GM12878 (cell line): ENCODE measurements at regions not wholly inside any gene's neighbourhood (a gene's known extent, or its start where the extent isn't known, plus 50 kb on each side); places are given as distances from the start of the nearest gene placed in this dataset.

Experiments used
- ATAC-seq: fragments of 200-7000 bp; cut with Tn5 transposase; 3 replicates; pipeline ENCODE4 v1.9.1; 2020; ENCODE audit warnings: mild to moderate bottlenecking, moderate library complexity
- BruUV-seq: library from RNA; stranded (reverse); fragments of 400-500 nt; replicated peaks from 2 replicates; lab custom pipeline; 2021; lab: Mats Ljungman, UMichigan
- CTCF ChIA-PET: fragments of 300-600 bp; sonication (Branson Sonifier 250); formaldehyde crosslinking; extraction: SDS; loops from one replicate; lab custom pipeline; 2021; ENCODE audit warnings: inconsistent platforms; lab: Yijun Ruan, JAX
- POLR2A ChIA-PET: fragments of 350-600 bp; formaldehyde crosslinking; extraction: SDS; loops from one replicate; lab custom pipeline; 2021; ENCODE audit warnings: inconsistent platforms; lab: Charles Lee
- RAD21 ChIA-PET: fragments of 300-600 bp; sonication (Branson Sonifier 250); formaldehyde crosslinking; loops from one replicate; lab custom pipeline; 2023; ENCODE audit warnings: antibody characterized with exemption; ENCODE audit not compliant: unreplicated experiment; lab: Charles Lee
- SMC1A ChIA-PET: fragments of 300-600 bp; sonication (Branson Sonifier 250); formaldehyde crosslinking; loops from one replicate; lab custom pipeline; 2023; ENCODE audit not compliant: unreplicated experiment, uncharacterized antibody; lab: Charles Lee
- DNase-seq: peaks from one replicate; pipeline ENCODE4 v3.0.0-alpha.2; 2011; ENCODE audit warnings: low read depth, low spot score
- FAIRE-seq: peaks from 3 replicates; lab custom pipeline; 2011; peaks lifted over from hg19 to GRCh38; lab: Jason Lieb, UNC
- H2AFZ ChIP-seq: 2 replicates; pipeline ENCODE4 v1.6.0; 2011; ENCODE audit warnings: low read depth, low read length, control low read depth; ENCODE audit not compliant: control insufficient read depth
- H3K27ac ChIP-seq: 2 replicates; pipeline ENCODE4 v1.5.1; 2011; ENCODE audit warnings: control low read depth; ENCODE audit not compliant: control insufficient read depth, insufficient read depth
- H3K27me3 ChIP-seq, 2 experiments: replicated peaks in 1 of 2; 2 replicates each; pipeline versions ENCODE4 v1.6.0 to v1.6.1; 2011; ENCODE audit warnings: low read length in 1 of 2; ENCODE audit not compliant: control insufficient read depth in 2 of 2, insufficient read depth in 2 of 2
- H3K36me3 ChIP-seq, 2 experiments: 2 replicates each; pipeline ENCODE4 v1.5.1; 2011; ENCODE audit warnings: low read length in 1 of 2; ENCODE audit not compliant: control insufficient read depth in 2 of 2, insufficient read depth in 2 of 2
- H3K4me1 ChIP-seq: 2 replicates; pipeline ENCODE4 v1.6.1; 2011; ENCODE audit warnings: mild to moderate bottlenecking, low read length, moderate library complexity, mixed read lengths; ENCODE audit not compliant: control insufficient read depth, insufficient read depth
- H3K4me2 ChIP-seq: 2 replicates; pipeline ENCODE4 v1.6.0; 2011; ENCODE audit warnings: control low read depth; ENCODE audit not compliant: control insufficient read depth, insufficient read depth
- H3K4me3 ChIP-seq: fragments of 200-600 bp; sonication (generic); 2 replicates; pipeline ENCODE4 v1.5.1; 2016
- H3K79me2 ChIP-seq: 2 replicates; pipeline ENCODE4 v1.6.0; 2011; ENCODE audit warnings: low read length; ENCODE audit not compliant: control insufficient read depth, insufficient read depth
- H3K9ac ChIP-seq: 2 replicates; pipeline ENCODE4 v1.8.0; 2011; ENCODE audit warnings: low read length, control low read depth, mixed read lengths; ENCODE audit not compliant: control insufficient read depth, insufficient read depth
- H3K9me3 ChIP-seq: replicated peaks from 3 replicates; pipeline ENCODE4 v1.5.1; 2011; ENCODE audit warnings: mild to moderate bottlenecking, low read length; ENCODE audit not compliant: control insufficient read depth, insufficient read depth
- H4K20me1 ChIP-seq: 2 replicates; pipeline ENCODE4 v1.6.0; 2011; ENCODE audit not compliant: control insufficient read depth, insufficient read depth
- CBX5 ChIP-seq: sonication (generic); IDR thresholded peaks from 2 replicates; pipeline ENCODE4 v1.6.1; 2016; ENCODE audit warnings: low read depth, moderate library complexity, mild to moderate bottlenecking, inconsistent platforms
- CEBPB ChIP-seq, 2 experiments: fragments of 150-350 bp in 1 of 2; IDR thresholded peaks; 2 replicates each; pipeline ENCODE4 v1.6.1; 2012 to 2014; ENCODE audit warnings: low read depth in 2 of 2, low read length in 2 of 2, borderline replicate concordance in 1 of 2, inconsistent platforms in 1 of 2
- CHD2 ChIP-seq: IDR thresholded peaks from 2 replicates; pipeline ENCODE4 v1.6.1; 2011; ENCODE audit warnings: low read depth, low read length, improper control_type of control experiment, borderline replicate concordance
- DPF2 ChIP-seq: fragments of 450-650 bp; IDR thresholded peaks from 2 replicates; pipeline ENCODE4 v1.6.1; 2017; ENCODE audit warnings: mild to moderate bottlenecking
- MEF2B ChIP-seq: fragments of 450-650 bp; IDR thresholded peaks from 2 replicates; pipeline ENCODE4 v1.6.1; 2018; ENCODE audit warnings: mild to moderate bottlenecking, moderate library complexity; ENCODE audit not compliant: partially characterized antibody, poor library complexity, severe bottlenecking
- NFYB ChIP-seq: IDR thresholded peaks from 2 replicates; pipeline ENCODE4 v1.6.1; 2011; ENCODE audit warnings: low read depth, mild to moderate bottlenecking, low read length, improper control_type of control experiment, moderate library complexity; ENCODE audit not compliant: insufficient read depth
- NRF1 ChIP-seq: conservative IDR thresholded peaks from 2 replicates; pipeline ENCODE4 v1.6.1; 2011; ENCODE audit warnings: mild to moderate bottlenecking, low read depth, low read length, improper control_type of control experiment
- POLR2AphosphoS5 ChIP-seq: IDR thresholded peaks from 2 replicates; pipeline ENCODE4 v1.6.1; 2011; ENCODE audit warnings: mild to moderate bottlenecking, low read length, inconsistent platforms
- RB1 ChIP-seq: fragments of 450-650 bp; formaldehyde crosslinking; IDR thresholded peaks from 2 replicates; pipeline ENCODE4 v1.6.1; 2017; ENCODE audit warnings: mild to moderate bottlenecking, borderline replicate concordance
- SMAD5 ChIP-seq: IDR thresholded peaks from 2 replicates; pipeline ENCODE4 v1.6.1; 2016; ENCODE audit warnings: antibody characterized with exemption, low read depth
- SUPT20H ChIP-seq: IDR thresholded peaks from 2 replicates; pipeline ENCODE4 v1.6.1; 2011; ENCODE audit warnings: low read depth, mild to moderate bottlenecking, low read length, moderate library complexity, borderline replicate concordance; ENCODE audit not compliant: control insufficient read depth
- ZSCAN29 ChIP-seq: fragments of 450-650 bp; IDR thresholded peaks from 2 replicates; pipeline ENCODE4 v1.6.1; 2017; ENCODE audit warnings: mild to moderate bottlenecking, moderate library complexity
- WGBS: methylation state at CpG from one replicate; pipeline ENCODE4 v1.1.6; 2016; ENCODE audit warnings: low lambda C conversion rate; ENCODE audit not compliant: insufficient replicate concordance, insufficient coverage; ENCODE audit errors: missing lambda C conversion rate; 5-methylcytosine and 5-hydroxymethylcytosine counted together
- in situ Hi-C: fragments of 300-500 bp; cut with MboI; formaldehyde crosslinking; loops from 9 replicates; pipeline ENCODE4 v1.14.3; 2018; ENCODE audit warnings: mixed read lengths
- intact Hi-C: fragments of 100-400 bp; cut with micrococcal nuclease; formaldehyde crosslinking; loops from one replicate; pipeline ENCODE4 v1.14.2; 2022; ENCODE audit not compliant: unreplicated experiment
- TF ChIP-seq, protein P1 (sequence below): IDR thresholded peaks from 2 replicates; pipeline ENCODE4 v1.6.1; 2012; ENCODE audit warnings: improper control_type of control experiment, low read depth, low read length; ENCODE audit not compliant: insufficient replicate concordance
- TF ChIP-seq, protein P2 (sequence below): IDR thresholded peaks from 2 replicates; pipeline ENCODE4 v1.6.1; 2011; ENCODE audit warnings: low read depth, mild to moderate bottlenecking, low read length, moderate library complexity, borderline replicate concordance; ENCODE audit errors: extremely low read depth
- TF ChIP-seq, protein P3 (sequence below): fragments of 450-650 bp; IDR thresholded peaks from 2 replicates; pipeline ENCODE4 v1.6.1; 2016; ENCODE audit warnings: mild to moderate bottlenecking

DNA sequence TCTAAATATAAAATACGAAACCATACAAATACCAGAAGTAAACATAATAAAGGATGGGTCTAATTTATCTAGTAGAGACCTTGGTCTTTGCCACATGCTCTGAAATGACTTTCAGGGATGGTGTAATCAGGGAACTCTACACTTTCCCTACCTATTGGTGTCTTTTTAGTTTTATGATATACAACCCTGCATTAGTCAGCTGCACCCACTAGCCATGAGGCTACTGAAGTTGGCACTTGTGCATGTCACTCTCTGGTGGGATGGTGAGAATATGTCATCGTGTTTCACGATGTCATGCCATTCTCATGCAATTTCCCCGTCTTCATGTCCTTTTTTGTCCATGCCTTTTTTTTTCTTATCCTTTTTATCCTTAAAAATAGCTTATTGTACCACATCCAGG, 234.9 kb upstream of the ACTBL2 start:
- RAD21 ChIA-PET: no interaction called here
- DNase-seq: no peak
- SMC1A ChIA-PET: no interaction called here
- TF ChIP-seq POLR2AphosphoS5 (no peak), CHD2 (no peak), SUPT20H (no peak), CEBPB (IDR thresholded peaks at IDR 0.05; ENCODE audit: borderline replicate concordance in 1 of 2, low read depth in 2 of 2, low read length in 2 of 2) (no peak), MEF2B (no peak), RB1 (no peak), ZSCAN29 (no peak), NRF1 (no peak), DPF2 (no peak), SMAD5 (no peak), NFYB (no peak), CBX5 (no peak)
- TF ChIP-seq, protein P1, sequence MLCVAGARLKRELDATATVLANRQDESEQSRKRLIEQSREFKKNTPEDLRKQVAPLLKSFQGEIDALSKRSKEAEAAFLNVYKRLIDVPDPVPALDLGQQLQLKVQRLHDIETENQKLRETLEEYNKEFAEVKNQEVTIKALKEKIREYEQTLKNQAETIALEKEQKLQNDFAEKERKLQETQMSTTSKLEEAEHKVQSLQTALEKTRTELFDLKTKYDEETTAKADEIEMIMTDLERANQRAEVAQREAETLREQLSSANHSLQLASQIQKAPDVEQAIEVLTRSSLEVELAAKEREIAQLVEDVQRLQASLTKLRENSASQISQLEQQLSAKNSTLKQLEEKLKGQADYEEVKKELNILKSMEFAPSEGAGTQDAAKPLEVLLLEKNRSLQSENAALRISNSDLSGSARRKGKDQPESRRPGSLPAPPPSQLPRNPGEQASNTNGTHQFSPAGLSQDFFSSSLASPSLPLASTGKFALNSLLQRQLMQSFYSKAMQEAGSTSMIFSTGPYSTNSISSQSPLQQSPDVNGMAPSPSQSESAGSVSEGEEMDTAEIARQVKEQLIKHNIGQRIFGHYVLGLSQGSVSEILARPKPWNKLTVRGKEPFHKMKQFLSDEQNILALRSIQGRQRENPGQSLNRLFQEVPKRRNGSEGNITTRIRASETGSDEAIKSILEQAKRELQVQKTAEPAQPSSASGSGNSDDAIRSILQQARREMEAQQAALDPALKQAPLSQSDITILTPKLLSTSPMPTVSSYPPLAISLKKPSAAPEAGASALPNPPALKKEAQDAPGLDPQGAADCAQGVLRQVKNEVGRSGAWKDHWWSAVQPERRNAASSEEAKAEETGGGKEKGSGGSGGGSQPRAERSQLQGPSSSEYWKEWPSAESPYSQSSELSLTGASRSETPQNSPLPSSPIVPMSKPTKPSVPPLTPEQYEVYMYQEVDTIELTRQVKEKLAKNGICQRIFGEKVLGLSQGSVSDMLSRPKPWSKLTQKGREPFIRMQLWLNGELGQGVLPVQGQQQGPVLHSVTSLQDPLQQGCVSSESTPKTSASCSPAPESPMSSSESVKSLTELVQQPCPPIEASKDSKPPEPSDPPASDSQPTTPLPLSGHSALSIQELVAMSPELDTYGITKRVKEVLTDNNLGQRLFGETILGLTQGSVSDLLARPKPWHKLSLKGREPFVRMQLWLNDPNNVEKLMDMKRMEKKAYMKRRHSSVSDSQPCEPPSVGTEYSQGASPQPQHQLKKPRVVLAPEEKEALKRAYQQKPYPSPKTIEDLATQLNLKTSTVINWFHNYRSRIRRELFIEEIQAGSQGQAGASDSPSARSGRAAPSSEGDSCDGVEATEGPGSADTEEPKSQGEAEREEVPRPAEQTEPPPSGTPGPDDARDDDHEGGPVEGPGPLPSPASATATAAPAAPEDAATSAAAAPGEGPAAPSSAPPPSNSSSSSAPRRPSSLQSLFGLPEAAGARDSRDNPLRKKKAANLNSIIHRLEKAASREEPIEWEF: no peak
- TF ChIP-seq, protein P2, sequence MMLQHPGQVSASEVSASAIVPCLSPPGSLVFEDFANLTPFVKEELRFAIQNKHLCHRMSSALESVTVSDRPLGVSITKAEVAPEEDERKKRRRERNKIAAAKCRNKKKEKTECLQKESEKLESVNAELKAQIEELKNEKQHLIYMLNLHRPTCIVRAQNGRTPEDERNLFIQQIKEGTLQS: no peak
- TF ChIP-seq, protein P3, sequence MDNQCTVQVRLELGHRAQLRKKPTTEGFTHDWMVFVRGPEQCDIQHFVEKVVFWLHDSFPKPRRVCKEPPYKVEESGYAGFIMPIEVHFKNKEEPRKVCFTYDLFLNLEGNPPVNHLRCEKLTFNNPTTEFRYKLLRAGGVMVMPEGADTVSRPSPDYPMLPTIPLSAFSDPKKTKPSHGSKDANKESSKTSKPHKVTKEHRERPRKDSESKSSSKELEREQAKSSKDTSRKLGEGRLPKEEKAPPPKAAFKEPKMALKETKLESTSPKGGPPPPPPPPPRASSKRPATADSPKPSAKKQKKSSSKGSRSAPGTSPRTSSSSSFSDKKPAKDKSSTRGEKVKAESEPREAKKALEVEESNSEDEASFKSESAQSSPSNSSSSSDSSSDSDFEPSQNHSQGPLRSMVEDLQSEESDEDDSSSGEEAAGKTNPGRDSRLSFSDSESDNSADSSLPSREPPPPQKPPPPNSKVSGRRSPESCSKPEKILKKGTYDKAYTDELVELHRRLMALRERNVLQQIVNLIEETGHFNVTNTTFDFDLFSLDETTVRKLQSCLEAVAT: no peak
- no peaks in the 10 kb centered on the region for H3K79me2 ChIP-seq
- no peak overlapping the region for H2AFZ ChIP-seq
- intact Hi-C loops: no loop called here
- CTCF ChIA-PET: interaction anchor here (1.3 kb wide), 1 partner anchor 11 kb away, joined by 3 read pairs; no protein-coding TSS in a partner anchor
- H3K27ac ChIP-seq: no peak overlapping the region
- H3K9ac ChIP-seq: no peak overlapping the region
- in situ Hi-C loops: no loop called here
- POLR2A ChIA-PET: no interaction called here
- no peak overlapping the region for H3K4me2 ChIP-seq
- no peak for FAIRE-seq
- no peak overlapping the region for H3K4me3 ChIP-seq
- WGBS: 27% methylated on average over 4 of the region's 4 CpGs
- BruUV-seq: no TSS peak
- no peaks in the 10 kb centered on the region for H3K9me3 ChIP-seq
- H3K36me3 ChIP-seq: no peaks in the 10 kb centered on the region
- H3K4me1 ChIP-seq: no peaks in the 10 kb centered on the region
- ATAC-seq: no peak
- no peaks in the 10 kb centered on the region for H4K20me1 ChIP-seq
- no peaks in the 10 kb centered on the region for H3K27me3 ChIP-seq
